GM12878 (cell line): ENCODE measurements at regions not wholly inside any gene's neighbourhood (a gene's known extent, or its start where the extent isn't known, plus 50 kb on each side); places are given as distances from the start of the nearest gene placed in this dataset.

Source experiments
- ATAC-seq: fragments of 200-7000 bp; cut with Tn5 transposase; 3 replicates; pipeline ENCODE4 v1.9.1; 2020; ENCODE audit warnings: mild to moderate bottlenecking, moderate library complexity
- BruUV-seq: library from RNA; stranded (reverse); fragments of 400-500 nt; replicated peaks from 2 replicates; lab custom pipeline; 2021; lab: Mats Ljungman, UMichigan
- CTCF ChIA-PET: fragments of 300-600 bp; sonication (Branson Sonifier 250); formaldehyde crosslinking; extraction: SDS; loops from one replicate; lab custom pipeline; 2021; ENCODE audit warnings: inconsistent platforms; lab: Yijun Ruan, JAX
- POLR2A ChIA-PET: fragments of 350-600 bp; formaldehyde crosslinking; extraction: SDS; loops from one replicate; lab custom pipeline; 2021; ENCODE audit warnings: inconsistent platforms; lab: Charles Lee
- RAD21 ChIA-PET: fragments of 300-600 bp; sonication (Branson Sonifier 250); formaldehyde crosslinking; loops from one replicate; lab custom pipeline; 2023; ENCODE audit warnings: antibody characterized with exemption; ENCODE audit not compliant: unreplicated experiment; lab: Charles Lee
- SMC1A ChIA-PET: fragments of 300-600 bp; sonication (Branson Sonifier 250); formaldehyde crosslinking; loops from one replicate; lab custom pipeline; 2023; ENCODE audit not compliant: unreplicated experiment, uncharacterized antibody; lab: Charles Lee
- DNase-seq: peaks from one replicate; pipeline ENCODE4 v3.0.0-alpha.2; 2011; ENCODE audit warnings: low read depth, low spot score
- FAIRE-seq: peaks from 3 replicates; lab custom pipeline; 2011; peaks lifted over from hg19 to GRCh38; lab: Jason Lieb, UNC
- H2AFZ ChIP-seq: 2 replicates; pipeline ENCODE4 v1.6.0; 2011; ENCODE audit warnings: low read depth, low read length, control low read depth; ENCODE audit not compliant: control insufficient read depth
- H3K27ac ChIP-seq: 2 replicates; pipeline ENCODE4 v1.5.1; 2011; ENCODE audit warnings: control low read depth; ENCODE audit not compliant: control insufficient read depth, insufficient read depth
- H3K27me3 ChIP-seq, 2 experiments: replicated peaks in 1 of 2; 2 replicates each; pipeline versions ENCODE4 v1.6.0 to v1.6.1; 2011; ENCODE audit warnings: low read length in 1 of 2; ENCODE audit not compliant: control insufficient read depth in 2 of 2, insufficient read depth in 2 of 2
- H3K36me3 ChIP-seq, 2 experiments: 2 replicates each; pipeline ENCODE4 v1.5.1; 2011; ENCODE audit warnings: low read length in 1 of 2; ENCODE audit not compliant: control insufficient read depth in 2 of 2, insufficient read depth in 2 of 2
- H3K4me1 ChIP-seq: 2 replicates; pipeline ENCODE4 v1.6.1; 2011; ENCODE audit warnings: mild to moderate bottlenecking, low read length, moderate library complexity, mixed read lengths; ENCODE audit not compliant: control insufficient read depth, insufficient read depth
- H3K4me2 ChIP-seq: 2 replicates; pipeline ENCODE4 v1.6.0; 2011; ENCODE audit warnings: control low read depth; ENCODE audit not compliant: control insufficient read depth, insufficient read depth
- H3K4me3 ChIP-seq: fragments of 200-600 bp; sonication (generic); 2 replicates; pipeline ENCODE4 v1.5.1; 2016
- H3K79me2 ChIP-seq: 2 replicates; pipeline ENCODE4 v1.6.0; 2011; ENCODE audit warnings: low read length; ENCODE audit not compliant: control insufficient read depth, insufficient read depth
- H3K9ac ChIP-seq: 2 replicates; pipeline ENCODE4 v1.8.0; 2011; ENCODE audit warnings: low read length, control low read depth, mixed read lengths; ENCODE audit not compliant: control insufficient read depth, insufficient read depth
- H3K9me3 ChIP-seq: replicated peaks from 3 replicates; pipeline ENCODE4 v1.5.1; 2011; ENCODE audit warnings: mild to moderate bottlenecking, low read length; ENCODE audit not compliant: control insufficient read depth, insufficient read depth
- H4K20me1 ChIP-seq: 2 replicates; pipeline ENCODE4 v1.6.0; 2011; ENCODE audit not compliant: control insufficient read depth, insufficient read depth
- ATF7 ChIP-seq: fragments of 450-650 bp; IDR thresholded peaks from 2 replicates; pipeline ENCODE4 v1.6.1; 2016; ENCODE audit warnings: low read depth, mild to moderate bottlenecking
- BMI1 ChIP-seq: fragments of 450-650 bp; IDR thresholded peaks from 2 replicates; pipeline ENCODE4 v1.6.1; 2016; ENCODE audit warnings: mild to moderate bottlenecking, moderate library complexity, borderline replicate concordance
- DPF2 ChIP-seq: fragments of 450-650 bp; IDR thresholded peaks from 2 replicates; pipeline ENCODE4 v1.6.1; 2017; ENCODE audit warnings: mild to moderate bottlenecking
- E2F4 ChIP-seq: IDR thresholded peaks from 2 replicates; pipeline ENCODE4 v1.6.1; 2012; ENCODE audit warnings: low read depth, low read length, improper control_type of control experiment
- EGR1 ChIP-seq, 2 experiments: IDR thresholded peaks; 1 replicate in 1 of 2; 2 replicates in 1 of 2; pipeline ENCODE4 v1.6.1; 2011 to 2012; ENCODE audit warnings: low read depth in 2 of 2, low read length in 2 of 2, borderline replicate concordance in 1 of 2, mild to moderate bottlenecking in 1 of 2, moderate library complexity in 1 of 2
- KDM1A ChIP-seq: fragments of 200-600 bp; sonication (generic); IDR thresholded peaks from 2 replicates; pipeline ENCODE4 v1.6.1; 2016; ENCODE audit warnings: borderline replicate concordance
- LARP7 ChIP-seq: fragments of 450-650 bp; IDR thresholded peaks from 2 replicates; pipeline ENCODE4 v1.6.1; 2017; ENCODE audit warnings: mild to moderate bottlenecking
- MTA2 ChIP-seq: fragments of 450-650 bp; IDR thresholded peaks from 2 replicates; pipeline ENCODE4 v1.6.1; 2016; ENCODE audit warnings: low read depth, mild to moderate bottlenecking, moderate library complexity
- MYB ChIP-seq: fragments of 150-350 bp; IDR thresholded peaks from 2 replicates; pipeline ENCODE4 v1.6.1; 2014; ENCODE audit warnings: mild to moderate bottlenecking, low read depth, low read length, borderline replicate concordance
- NFIC ChIP-seq: IDR thresholded peaks from 2 replicates; pipeline ENCODE4 v1.6.1; 2012; ENCODE audit warnings: low read depth, mild to moderate bottlenecking, inconsistent platforms, low read length, moderate library complexity
- NFYA ChIP-seq: IDR thresholded peaks from 2 replicates; pipeline ENCODE4 v1.6.1; 2011; ENCODE audit warnings: low read depth, mild to moderate bottlenecking, low read length, improper control_type of control experiment, borderline replicate concordance
- PBX3 ChIP-seq: IDR thresholded peaks from 2 replicates; pipeline ENCODE4 v1.6.1; 2011; ENCODE audit warnings: mild to moderate bottlenecking, low read depth, low read length, moderate library complexity; ENCODE audit not compliant: insufficient replicate concordance
- POLR2AphosphoS2 ChIP-seq: IDR thresholded peaks from 2 replicates; pipeline ENCODE4 v1.6.1; 2011; ENCODE audit warnings: low read depth, mild to moderate bottlenecking, low read length, improper control_type of control experiment, moderate library complexity
- RAD21 ChIP-seq: IDR thresholded peaks from 2 replicates; pipeline ENCODE4 v1.6.1; 2011; ENCODE audit warnings: mild to moderate bottlenecking, low read depth, low read length, moderate library complexity; ENCODE audit not compliant: insufficient read depth
- RCOR1 ChIP-seq: conservative IDR thresholded peaks from 2 replicates; pipeline ENCODE4 v1.6.1; 2012; ENCODE audit warnings: low read depth, low read length, improper control_type of control experiment
- TBL1XR1 ChIP-seq: IDR thresholded peaks from 2 replicates; pipeline ENCODE4 v1.6.1; 2012; ENCODE audit warnings: low read depth, low read length, improper control_type of control experiment
- YY1 ChIP-seq: IDR thresholded peaks from 2 replicates; pipeline ENCODE4 v1.6.1; 2011; ENCODE audit warnings: low read depth, mild to moderate bottlenecking, low read length
- ZNF24 ChIP-seq: fragments of 450-650 bp; IDR thresholded peaks from 2 replicates; pipeline ENCODE4 v1.6.1; 2017; ENCODE audit warnings: antibody characterized with exemption, mild to moderate bottlenecking
- ZZZ3 ChIP-seq: IDR thresholded peaks from 2 replicates; pipeline ENCODE4 v1.6.1; 2011; ENCODE audit warnings: low read depth; ENCODE audit not compliant: control insufficient read depth, insufficient read length
- WGBS: methylation state at CpG from one replicate; pipeline ENCODE4 v1.1.6; 2016; ENCODE audit warnings: low lambda C conversion rate; ENCODE audit not compliant: insufficient replicate concordance, insufficient coverage; ENCODE audit errors: missing lambda C conversion rate; 5-methylcytosine and 5-hydroxymethylcytosine counted together
- in situ Hi-C: fragments of 300-500 bp; cut with MboI; formaldehyde crosslinking; loops from 9 replicates; pipeline ENCODE4 v1.14.3; 2018; ENCODE audit warnings: mixed read lengths
- intact Hi-C: fragments of 100-400 bp; cut with micrococcal nuclease; formaldehyde crosslinking; loops from one replicate; pipeline ENCODE4 v1.14.2; 2022; ENCODE audit not compliant: unreplicated experiment

- no peak overlapping the region for H2AFZ ChIP-seq
- 59% methylated on average over 1 of the region's 1 CpG for WGBS
These were observed 362.9 kb downstream of the KIF20B start for GRCh38 chr10:90064295-90064694.

GRCh38 chr10:90066435-90066834 lies 365.0 kb downstream of the KIF20B start:
- ChIA-PET CTCF (interaction anchor here (0.6 kb wide), 1 partner anchor 648 kb away, joined by 4 read pairs; no protein-coding TSS in a partner anchor), POLR2A (no interaction called here), RAD21 (no interaction called here), SMC1A (no interaction called here)
- H3K9ac ChIP-seq = no peak overlapping the region
- BruUV-seq = no TSS peak
- WGBS = 24% methylated on average over 2 of the region's 2 CpGs
- H3K4me1 ChIP-seq = no peaks in the 10 kb centered on the region
- H3K4me3 ChIP-seq = no peak overlapping the region
- in situ Hi-C loops = no loop called here
- H3K27me3 ChIP-seq = no peaks in the 10 kb centered on the region
- H3K27ac ChIP-seq = no peak overlapping the region
- FAIRE-seq = no peak
- H4K20me1 ChIP-seq = no peaks in the 10 kb centered on the region
- no peaks in the 10 kb centered on the region for H3K36me3 ChIP-seq
- TF ChIP-seq MYB (no peak), RCOR1 (no peak), POLR2AphosphoS2 (no peak), DPF2 (no peak), ZZZ3 (no peak), BMI1 (no peak), ZNF24 (no peak), E2F4 (no peak), NFIC (no peak), PBX3 (no peak)
- no peak for ATAC-seq
- H2AFZ ChIP-seq = no peak overlapping the region
- H3K79me2 ChIP-seq = no peaks in the 10 kb centered on the region
- intact Hi-C loops = no loop called here
- no peak overlapping the region for H3K4me2 ChIP-seq
- DNase-seq = no peak
- no peaks in the 10 kb centered on the region for H3K9me3 ChIP-seq

More at GRCh38 chr10:90064295-90064694, 362.9 kb downstream of the KIF20B start:
- in situ Hi-C loops (no loop called here), intact Hi-C loops (no loop called here)
- Histone ChIP-seq H3K9me3 (no peaks in the 10 kb centered on the region), H3K4me1 (no peaks in the 10 kb centered on the region), H3K27me3 (no peaks in the 10 kb centered on the region), H3K4me2 (no peak overlapping the region), H3K79me2 (no peaks in the 10 kb centered on the region), H3K36me3 (no peaks in the 10 kb centered on the region), H3K9ac (no peak overlapping the region), H3K4me3 (no peak overlapping the region), H3K27ac (no peak overlapping the region), H4K20me1 (no peaks in the 10 kb centered on the region)
- no TSS peak for BruUV-seq
- ChIA-PET RAD21 (no interaction called here), SMC1A (interaction anchor here (1.4 kb wide), 1 partner anchor 13 kb away, joined by 3 read pairs; no protein-coding TSS in a partner anchor), POLR2A (no interaction called here), CTCF (no interaction called here)
- TF ChIP-seq LARP7 = no peak
- TF ChIP-seq EGR1 (IDR thresholded peaks at IDR 0.05; ENCODE audit: borderline replicate concordance in 1 of 2, low read depth in 2 of 2, low read length in 2 of 2) = no peak
- TF ChIP-seq KDM1A = no peak
- no peak for TF ChIP-seq ATF7
- TF ChIP-seq YY1 = no peak
- TF ChIP-seq RAD21 = no peak
- no peak for TF ChIP-seq TBL1XR1
- no peak for TF ChIP-seq NFIC
- no peak for TF ChIP-seq NFYA
- no peak for TF ChIP-seq MTA2
- FAIRE-seq (no peak), DNase-seq (no peak), ATAC-seq (no peak)
